Hepatocyte (in vitro differentiated cells): ENCODE measurements at regions not wholly inside any gene's neighbourhood (a gene's known extent, or its start where the extent isn't known, plus 50 kb on each side); places are given as distances from the start of the nearest gene placed in this dataset.

ENCODE experiments used
- DNase-seq: peaks from one replicate; pipeline ENCODE4 v3.0.0-alpha.2; 2016; ENCODE audit warnings: low spot score
- H2AFZ ChIP-seq: fragments of 200-600 bp; sonication (generic); 2 replicates; pipeline ENCODE4 v1.6.0; 2016; ENCODE audit warnings: antibody characterized with exemption, mild to moderate bottlenecking
- H3K27ac ChIP-seq: fragments of 200-600 bp; sonication (generic); 2 replicates; pipeline ENCODE4 v1.5.1; 2016; ENCODE audit warnings: mild to moderate bottlenecking
- H3K27me3 ChIP-seq: fragments of 200-600 bp; sonication (generic); 2 replicates; pipeline ENCODE4 v1.6.1; 2016
- H3K36me3 ChIP-seq: fragments of 200-600 bp; sonication (generic); replicated peaks from 2 replicates; pipeline ENCODE4 v1.5.1; 2016; ENCODE audit warnings: low read depth; ENCODE audit not compliant: insufficient read depth
- H3K4me1 ChIP-seq: fragments of 200-600 bp; sonication (generic); 2 replicates; pipeline ENCODE4 v1.5.1; 2016; ENCODE audit warnings: mild to moderate bottlenecking, moderate library complexity; ENCODE audit not compliant: insufficient read depth
- H3K4me2 ChIP-seq: fragments of 200-600 bp; sonication (generic); 2 replicates; pipeline ENCODE4 v1.6.0; 2016
- H3K4me3 ChIP-seq: fragments of 200-600 bp; sonication (generic); 2 replicates; pipeline ENCODE4 v1.5.1; 2016; ENCODE audit warnings: mild to moderate bottlenecking
- H3K79me2 ChIP-seq: fragments of 200-600 bp; sonication (generic); 2 replicates; pipeline ENCODE4 v1.6.0; 2017; ENCODE audit warnings: mild to moderate bottlenecking
- H3K9me2 ChIP-seq: fragments of 200-600 bp; sonication (generic); replicated peaks from 2 replicates; pipeline ENCODE4 v1.6.0; 2017; ENCODE audit warnings: mild to moderate bottlenecking; ENCODE audit not compliant: insufficient read depth
- H3K9me3 ChIP-seq: fragments of 200-600 bp; sonication (generic); 2 replicates; pipeline ENCODE4 v1.5.1; 2016; ENCODE audit warnings: low read depth, mild to moderate bottlenecking
- H4K20me1 ChIP-seq: fragments of 200-600 bp; sonication (generic); 2 replicates; pipeline ENCODE4 v1.6.0; 2016; ENCODE audit warnings: mild to moderate bottlenecking; ENCODE audit not compliant: insufficient read depth, poor library complexity, severe bottlenecking
- EZH2 ChIP-seq: fragments of 200-600 bp; sonication (generic); IDR thresholded peaks from 2 replicates; pipeline ENCODE4 v1.6.1; 2016; ENCODE audit warnings: antibody characterized with exemption, mild to moderate bottlenecking, borderline replicate concordance
- EZH2phosphoT487 ChIP-seq: fragments of 200-600 bp; sonication (generic); IDR thresholded peaks from one replicate; pipeline ENCODE4 v1.6.1; 2018; ENCODE audit warnings: antibody characterized with exemption, mild to moderate bottlenecking, low read depth, moderate library complexity; ENCODE audit not compliant: unreplicated experiment, severe bottlenecking
- WGBS: methylation state at CpG from one replicate; pipeline ENCODE4 v1.1.6; 2016; ENCODE audit warnings: low lambda C conversion rate; ENCODE audit errors: missing lambda C conversion rate; 5-methylcytosine and 5-hydroxymethylcytosine counted together
- TF ChIP-seq, protein P1 (sequence below): fragments of 200-600 bp; sonication (generic); IDR thresholded peaks from 2 replicates; pipeline ENCODE4 v1.5.1; 2016; ENCODE audit warnings: antibody characterized with exemption, mild to moderate bottlenecking; ENCODE audit not compliant: poor library complexity

DNA sequence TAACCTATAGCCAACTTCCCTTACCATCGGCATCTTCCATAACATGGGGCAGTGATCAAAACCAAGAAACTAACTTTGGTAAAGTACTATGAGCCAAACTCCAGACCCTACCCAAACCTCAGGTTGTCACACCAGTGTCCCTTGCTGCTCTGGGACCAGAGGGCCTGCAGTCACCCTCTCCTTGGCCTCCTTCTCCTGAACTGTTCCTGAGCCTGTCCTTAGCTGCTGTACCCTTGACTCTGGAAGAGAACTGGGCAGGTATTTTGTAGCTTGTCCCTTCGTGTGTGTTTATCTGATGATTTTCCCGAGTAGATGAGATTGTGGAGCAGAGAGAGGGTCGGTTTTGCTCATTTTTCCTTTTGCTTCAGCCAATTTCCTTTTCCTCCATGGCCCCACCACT, 240.4 kb downstream of the SYK start:
- H3K27me3 ChIP-seq = no peaks in the 10 kb centered on the region
- H3K9me2 ChIP-seq = no peaks in the 10 kb centered on the region
- H3K4me2 ChIP-seq = no peak overlapping the region
- no peaks in the 10 kb centered on the region for H4K20me1 ChIP-seq
- no peaks in the 10 kb centered on the region for H3K9me3 ChIP-seq
- H3K4me1 ChIP-seq = peaks cover 12% of the 10 kb centered on the region
- H3K36me3 ChIP-seq = no peaks in the 10 kb centered on the region
- no peaks in the 10 kb centered on the region for H3K79me2 ChIP-seq
- no peak overlapping the region for H3K27ac ChIP-seq
- 86% methylated on average over 4 of the region's 4 CpGs for WGBS
- H2AFZ ChIP-seq = no peak overlapping the region
- DNase-seq = no peak
- no peak overlapping the region for H3K4me3 ChIP-seq
- TF ChIP-seq EZH2 (no peak), EZH2phosphoT487 (no peak)
- TF ChIP-seq, protein P1, sequence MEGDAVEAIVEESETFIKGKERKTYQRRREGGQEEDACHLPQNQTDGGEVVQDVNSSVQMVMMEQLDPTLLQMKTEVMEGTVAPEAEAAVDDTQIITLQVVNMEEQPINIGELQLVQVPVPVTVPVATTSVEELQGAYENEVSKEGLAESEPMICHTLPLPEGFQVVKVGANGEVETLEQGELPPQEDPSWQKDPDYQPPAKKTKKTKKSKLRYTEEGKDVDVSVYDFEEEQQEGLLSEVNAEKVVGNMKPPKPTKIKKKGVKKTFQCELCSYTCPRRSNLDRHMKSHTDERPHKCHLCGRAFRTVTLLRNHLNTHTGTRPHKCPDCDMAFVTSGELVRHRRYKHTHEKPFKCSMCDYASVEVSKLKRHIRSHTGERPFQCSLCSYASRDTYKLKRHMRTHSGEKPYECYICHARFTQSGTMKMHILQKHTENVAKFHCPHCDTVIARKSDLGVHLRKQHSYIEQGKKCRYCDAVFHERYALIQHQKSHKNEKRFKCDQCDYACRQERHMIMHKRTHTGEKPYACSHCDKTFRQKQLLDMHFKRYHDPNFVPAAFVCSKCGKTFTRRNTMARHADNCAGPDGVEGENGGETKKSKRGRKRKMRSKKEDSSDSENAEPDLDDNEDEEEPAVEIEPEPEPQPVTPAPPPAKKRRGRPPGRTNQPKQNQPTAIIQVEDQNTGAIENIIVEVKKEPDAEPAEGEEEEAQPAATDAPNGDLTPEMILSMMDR = no peak

DNA sequence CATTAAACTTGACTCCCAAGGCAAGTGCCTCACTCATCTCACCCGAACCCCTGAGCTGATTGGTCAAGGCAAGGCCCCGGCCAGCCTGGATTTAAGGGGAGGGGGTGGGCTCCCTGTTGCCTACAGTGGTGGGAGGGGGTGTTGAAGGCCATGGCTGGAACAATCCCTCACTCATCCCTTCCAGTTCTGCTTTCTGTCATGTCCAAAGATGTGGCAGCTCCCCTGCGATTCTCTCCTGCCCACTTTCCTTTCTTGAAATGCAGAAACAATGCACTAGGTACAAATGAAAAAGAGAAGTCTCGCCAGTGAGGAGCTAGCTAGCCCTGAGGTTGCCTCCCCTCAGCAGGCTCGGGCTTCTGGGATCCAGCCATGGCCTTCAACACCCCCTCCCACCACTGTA, 240.9 kb downstream of the SYK start:
- WGBS = 90% methylated on average over 5 of the region's 5 CpGs
- Histone ChIP-seq H3K4me3 (no peak overlapping the region), H3K27ac (no peak overlapping the region), H3K9me3 (no peaks in the 10 kb centered on the region), H3K27me3 (no peaks in the 10 kb centered on the region), H4K20me1 (no peaks in the 10 kb centered on the region), H3K4me1 (peaks cover 9% of the 10 kb centered on the region), H3K79me2 (no peaks in the 10 kb centered on the region), H3K4me2 (no peak overlapping the region), H2AFZ (no peak overlapping the region), H3K36me3 (no peaks in the 10 kb centered on the region), H3K9me2 (no peaks in the 10 kb centered on the region)
- TF ChIP-seq, protein P1 = no peak
- TF ChIP-seq EZH2phosphoT487 = no peak
- no peak for TF ChIP-seq EZH2
- no peak for DNase-seq

DNA sequence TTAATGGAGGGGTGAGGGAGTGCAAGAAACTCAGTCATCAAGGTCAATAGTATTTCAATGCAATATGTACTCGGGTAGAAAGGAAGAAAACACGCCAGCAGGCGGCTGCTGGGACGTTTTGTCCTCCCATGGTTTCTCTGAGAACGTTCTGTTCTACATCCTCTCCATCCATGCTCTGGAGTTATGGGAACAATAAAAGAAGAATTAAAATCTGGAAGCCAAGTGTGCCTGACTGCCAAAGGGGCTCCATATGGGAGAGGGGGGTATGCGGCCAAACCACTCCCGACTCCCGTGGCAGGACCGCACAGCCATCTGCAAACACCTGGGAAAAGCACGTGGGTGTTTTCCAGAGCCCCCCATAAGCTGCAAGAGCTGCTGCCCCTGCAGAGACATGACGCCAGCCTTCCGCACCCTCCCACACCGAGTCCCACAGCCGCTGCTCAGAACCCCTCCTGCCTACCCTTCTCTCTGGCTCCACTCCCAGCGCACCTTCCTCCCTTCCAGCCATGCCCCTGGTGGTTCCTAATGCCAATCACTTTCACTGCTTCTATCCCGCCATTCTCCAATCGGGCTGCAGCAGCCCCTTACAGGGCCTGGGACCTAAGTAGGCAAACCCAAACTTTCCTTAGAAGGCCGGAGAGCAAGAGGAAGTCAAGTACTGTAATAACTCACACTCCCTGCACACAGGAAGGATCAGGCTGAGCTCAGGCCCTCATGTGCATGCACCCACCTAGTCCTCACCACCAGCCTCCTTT, 241.6 kb downstream of the SYK start:
- WGBS = 93% methylated on average over 18 of the region's 18 CpGs
- H3K36me3 ChIP-seq = no peaks in the 10 kb centered on the region
- no peaks in the 10 kb centered on the region for H4K20me1 ChIP-seq
- H3K9me2 ChIP-seq = no peaks in the 10 kb centered on the region
- H3K27ac ChIP-seq = no peak overlapping the region
- no peak for TF ChIP-seq EZH2phosphoT487
- no peak for TF ChIP-seq EZH2
- TF ChIP-seq, protein P1 = no peak
- H3K4me3 ChIP-seq = no peak overlapping the region
- no peaks in the 10 kb centered on the region for H3K79me2 ChIP-seq
- no peak overlapping the region for H2AFZ ChIP-seq
- H3K4me1 ChIP-seq = peaks cover 4% of the 10 kb centered on the region
- H3K4me2 ChIP-seq = no peak overlapping the region
- DNase-seq = no peak
- no peaks in the 10 kb centered on the region for H3K9me3 ChIP-seq
- H3K27me3 ChIP-seq = no peaks in the 10 kb centered on the region
